HG03565 (cell line): ENCODE measurements at regions not wholly inside any gene's neighbourhood (a gene's known extent, or its start where the extent isn't known, plus 50 kb on each side); places are given as distances from the start of the nearest gene placed in this dataset.

ENCODE experiments used
- ATAC-seq: cut with Tn5 transposase; IDR thresholded peaks from one replicate; pipeline ENCODE4 v1.9.1; 2021; ENCODE audit warnings: mild to moderate bottlenecking, moderate library complexity; ENCODE audit not compliant: unreplicated experiment

GRCh38 chr6:104579310-104579863 is 280.3 kb downstream of the HACE1 start:
- no peak for ATAC-seq

DNA sequence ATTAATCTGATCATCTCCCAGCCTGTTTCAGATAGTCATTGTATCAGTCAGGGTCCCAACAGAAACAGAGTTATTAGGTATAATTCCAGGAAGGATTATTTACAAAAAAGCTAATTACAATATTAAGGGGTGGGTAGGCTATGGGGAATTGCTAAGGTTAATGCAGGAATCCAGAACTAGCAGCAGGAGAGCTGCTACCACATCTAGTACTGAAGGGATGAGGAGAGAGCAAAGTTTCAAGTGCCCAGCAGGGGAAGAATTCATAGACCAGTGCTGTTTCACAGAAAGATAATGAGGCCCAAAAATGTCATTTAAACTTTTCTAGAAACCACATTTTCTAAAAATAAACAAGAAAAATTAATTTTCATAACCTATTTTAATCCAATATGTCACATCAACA is 284.2 kb downstream of the HACE1 start:
- ATAC-seq: no peak

GRCh38 chr6:104574135-104574750 is 285.5 kb downstream of the HACE1 start:
- ATAC-seq: no peak

DNA sequence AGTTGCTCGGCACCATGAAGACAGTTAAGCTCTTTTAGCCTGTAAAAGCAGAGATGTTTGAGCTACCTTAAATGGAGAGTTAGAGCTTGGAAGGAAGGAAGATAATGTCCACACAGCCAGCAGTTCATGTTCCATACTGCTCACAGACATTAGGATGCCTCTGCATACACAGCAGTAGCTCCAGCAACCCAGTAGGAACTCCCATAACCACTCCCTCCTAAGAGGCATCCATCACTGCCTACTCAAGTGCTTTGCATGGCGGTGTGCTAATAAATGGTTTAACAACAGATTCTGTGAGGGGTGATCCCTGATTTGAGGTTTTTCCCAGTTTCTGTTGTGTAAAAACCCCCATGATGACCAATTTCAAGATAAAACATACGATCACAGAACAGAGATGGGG is 286.4 kb downstream of the HACE1 start:
- no peak for ATAC-seq

DNA sequence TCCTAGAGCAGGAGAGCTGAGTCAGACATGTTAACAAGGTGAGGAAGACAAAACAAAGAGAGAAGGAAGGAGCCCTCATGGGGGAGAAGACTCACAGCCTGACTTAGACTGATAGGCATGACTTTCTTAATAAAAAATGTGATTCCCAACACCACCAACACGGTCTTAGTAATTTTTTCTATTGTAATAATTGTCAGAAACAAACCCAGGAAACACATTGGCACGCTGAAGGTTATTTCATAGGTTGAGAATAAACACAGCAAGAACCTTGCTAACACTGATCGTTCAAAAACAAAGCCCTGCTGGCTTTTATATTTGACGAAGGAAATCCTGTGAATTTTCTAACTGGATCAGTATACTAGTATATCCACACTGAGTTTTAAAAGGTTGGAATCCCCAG is 286.8 kb downstream of the HACE1 start:
- ATAC-seq: no peak

- ATAC-seq: no peak
Observed at GRCh38 chr6:104566411-104566810, 293.3 kb downstream of the HACE1 start.

DNA sequence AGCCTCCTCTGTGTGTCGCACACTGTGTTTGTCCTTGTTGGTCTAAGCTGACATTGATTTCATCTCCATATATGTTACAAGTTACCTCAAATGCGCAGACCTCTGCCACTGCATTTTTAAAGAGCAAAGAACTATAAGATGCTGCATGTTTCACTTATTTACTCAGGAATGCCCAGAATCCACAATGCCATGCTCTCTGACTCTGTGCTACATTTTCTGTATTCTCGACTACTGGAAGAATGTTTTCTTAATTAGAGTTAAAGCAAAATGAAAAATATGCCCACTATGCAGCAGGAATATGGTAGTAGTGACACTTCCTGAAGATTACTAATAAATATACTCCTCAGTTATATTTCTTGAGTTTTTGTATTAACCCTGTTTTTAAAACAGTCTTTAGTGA is 296.4 kb downstream of the HACE1 start:
- no peak for ATAC-seq

DNA sequence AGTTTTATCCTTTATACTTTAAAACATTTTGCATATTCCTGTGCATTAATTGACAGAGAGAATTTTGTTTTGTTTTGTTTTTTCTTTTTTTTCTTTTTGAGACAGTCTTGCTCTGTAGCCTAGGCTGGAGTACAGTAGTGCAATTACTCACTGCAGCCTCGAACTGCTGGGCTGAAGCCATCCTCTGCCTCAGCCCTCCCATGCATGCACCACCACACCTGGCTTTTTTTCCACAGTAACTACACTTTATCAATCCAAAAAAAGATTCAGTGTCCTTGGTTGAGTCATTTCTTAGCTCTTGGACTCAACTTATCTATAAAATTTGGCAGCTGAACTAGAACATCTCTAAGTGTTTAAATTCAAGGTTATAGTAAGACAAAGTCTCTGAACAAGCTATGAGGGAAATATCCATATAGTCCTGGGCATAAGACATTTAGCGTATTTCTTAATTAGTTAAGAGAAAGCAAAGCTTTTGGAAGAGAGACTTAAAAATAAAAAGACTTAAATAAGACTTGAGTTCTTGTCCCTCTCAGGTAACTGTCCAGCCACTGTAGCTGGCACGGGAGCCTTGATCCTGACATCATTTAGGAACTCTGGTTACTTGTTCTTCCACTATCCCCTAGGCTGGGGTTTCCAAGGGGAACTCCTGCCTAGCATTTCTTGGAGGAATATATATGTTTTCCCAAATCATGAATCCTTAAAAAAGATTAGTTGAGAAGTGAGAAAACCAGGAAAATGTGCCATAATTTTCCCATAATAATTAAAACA is 300.1 kb downstream of the HACE1 start:
- no peak for ATAC-seq

- ATAC-seq: no peak
Observed at GRCh38 chr6:104558746-104559145, 301.0 kb downstream of the HACE1 start.

- no peak for ATAC-seq
Observed at GRCh38 chr6:104548297-104548696, 311.4 kb downstream of the HACE1 start.

GRCh38 chr6:104541411-104541810 is 318.3 kb downstream of the HACE1 start:
- no peak for ATAC-seq

DNA sequence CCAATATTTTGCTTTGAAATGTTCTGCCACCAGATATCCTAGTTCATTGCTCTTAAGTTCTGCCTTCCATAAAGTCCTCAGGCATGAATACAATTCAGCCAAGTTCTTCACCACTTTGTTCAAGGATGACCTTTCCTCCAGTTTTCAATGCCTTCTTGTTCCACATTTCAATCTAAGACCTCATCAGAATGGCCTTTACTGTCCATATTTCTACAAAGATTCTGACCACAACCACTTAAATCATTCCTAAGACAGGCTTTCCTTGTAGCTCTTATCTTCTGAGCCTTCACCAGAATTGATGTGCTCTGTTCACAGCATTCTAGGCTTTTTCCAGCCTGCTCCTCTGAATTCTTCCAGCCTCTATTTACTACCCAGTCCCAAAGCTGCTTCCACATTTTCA is 319.0 kb downstream of the HACE1 start:
- no peak for ATAC-seq

DNA sequence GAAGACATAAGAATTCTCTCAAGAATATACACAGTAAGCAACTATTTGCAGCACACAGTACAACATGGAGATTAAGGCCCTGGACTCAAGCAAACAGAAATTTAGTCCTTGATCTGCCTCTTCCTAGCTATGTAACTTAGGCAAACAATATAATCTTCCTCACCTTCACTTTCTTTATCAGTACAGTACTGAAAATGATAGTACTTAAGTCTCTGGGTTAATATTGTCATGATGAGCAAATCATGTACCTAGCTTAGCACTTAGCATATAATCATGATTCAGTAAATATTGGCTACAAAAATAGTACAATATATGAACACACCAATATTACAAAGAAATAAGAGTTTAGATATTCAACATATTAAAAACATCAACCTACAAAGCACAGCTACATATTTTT is 320.5 kb downstream of the HACE1 start:
- no peak for ATAC-seq

DNA sequence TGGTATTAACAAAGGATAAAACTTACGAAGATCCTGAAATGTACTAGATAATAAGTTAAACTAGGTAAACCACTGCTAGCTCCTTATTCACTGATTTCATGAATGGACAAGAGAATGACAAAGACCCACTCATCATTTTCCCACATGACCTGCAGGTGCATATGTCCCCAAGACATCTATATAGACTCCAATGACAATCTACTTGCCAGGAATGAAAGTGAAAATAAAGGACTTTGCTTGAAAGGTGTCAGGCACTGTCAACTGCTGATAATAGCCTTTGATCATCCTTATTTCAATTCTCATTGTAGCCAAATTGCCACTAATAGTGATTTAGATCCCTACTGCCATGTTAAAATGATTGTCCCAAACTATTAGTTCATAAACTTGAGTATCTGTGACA is 321.8 kb downstream of the HACE1 start:
- ATAC-seq: no peak

GRCh38 chr6:104537180-104537579 is 322.5 kb downstream of the HACE1 start:
- ATAC-seq: no peak

GRCh38 chr6:104532462-104532861 is 327.3 kb downstream of the HACE1 start:
- ATAC-seq: no peak

DNA sequence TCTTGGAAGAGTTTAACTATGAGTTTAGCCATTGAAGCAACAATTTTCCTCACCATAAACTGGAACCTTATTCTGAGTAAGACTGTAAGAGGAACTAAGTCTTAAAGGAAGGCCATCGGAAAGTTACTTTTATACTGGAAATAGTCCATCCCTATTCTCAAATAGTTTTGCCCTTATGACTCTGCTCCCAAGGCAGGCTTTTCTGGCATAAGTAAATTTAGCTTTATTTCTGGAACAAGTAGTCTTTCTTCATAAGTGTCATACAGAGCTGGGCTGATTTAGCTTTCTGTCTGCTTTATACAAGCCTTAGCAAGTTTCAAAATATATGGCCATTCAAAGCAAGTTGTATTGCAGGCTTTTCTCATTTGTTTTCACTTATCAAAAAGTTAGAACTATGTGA is 328.1 kb downstream of the HACE1 start:
- ATAC-seq: no peak

DNA sequence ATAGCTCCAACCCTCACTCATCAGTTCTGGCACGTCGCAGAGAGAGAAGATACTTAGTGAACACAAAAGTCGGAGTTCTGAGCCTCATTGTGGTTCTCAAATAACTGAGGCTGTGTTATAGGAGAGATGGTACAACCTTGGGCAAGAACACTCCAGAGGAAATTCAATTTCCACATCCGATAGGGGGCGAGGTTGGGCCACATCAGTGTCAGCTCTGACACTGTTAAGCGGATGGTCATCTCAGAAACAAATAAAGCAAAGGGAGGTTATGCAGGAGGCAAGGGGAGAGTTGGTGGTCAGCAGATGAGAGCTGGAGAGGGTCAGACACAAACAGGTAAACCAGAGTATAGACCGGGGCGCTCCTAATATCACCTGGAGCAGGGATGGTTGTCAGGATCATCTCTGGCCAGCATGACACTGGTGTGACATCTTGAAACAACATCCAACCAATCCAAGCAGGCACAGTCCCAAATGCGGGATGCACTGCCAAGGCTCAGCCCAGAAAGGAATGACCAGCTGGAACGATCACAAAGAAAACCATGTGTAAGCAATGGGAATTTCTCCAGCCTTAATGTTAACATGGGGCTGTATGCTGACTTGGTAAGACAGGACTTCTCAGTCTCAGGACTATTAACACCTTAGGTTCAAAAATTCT is 331.8 kb downstream of the HACE1 start:
- no peak for ATAC-seq

DNA sequence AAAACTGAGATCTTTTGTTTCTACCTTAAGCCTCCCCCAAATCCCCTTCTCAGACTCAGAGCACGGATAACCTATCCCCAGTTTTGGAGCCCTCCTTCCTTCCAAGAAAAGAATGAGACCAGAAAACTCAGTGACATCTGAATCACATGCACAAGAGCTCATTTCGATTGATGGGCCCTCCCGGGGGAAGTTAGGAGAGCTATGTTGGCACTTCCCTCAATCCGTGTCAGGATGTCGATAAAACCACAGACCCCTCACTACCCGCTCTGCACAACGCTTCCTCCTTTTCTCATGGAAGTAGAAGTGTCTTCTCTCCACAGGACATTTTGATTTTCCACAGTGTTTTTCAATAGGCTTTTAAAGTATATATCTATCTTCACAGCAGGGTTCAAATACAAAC is 332.4 kb downstream of the HACE1 start:
- no peak for ATAC-seq

- no peak for ATAC-seq
Observed at GRCh38 chr6:104526376-104526775, 333.3 kb downstream of the HACE1 start.

- ATAC-seq: peak; percentile 97
Observed at GRCh38 chr6:104525677-104526322, 333.9 kb downstream of the HACE1 start.
